ENCODE measurements at regions not wholly inside any gene's neighbourhood (a gene's known extent, or its start where the extent isn't known, plus 50 kb on each side); places are given as distances from the start of the nearest gene placed in this dataset.

DNA sequence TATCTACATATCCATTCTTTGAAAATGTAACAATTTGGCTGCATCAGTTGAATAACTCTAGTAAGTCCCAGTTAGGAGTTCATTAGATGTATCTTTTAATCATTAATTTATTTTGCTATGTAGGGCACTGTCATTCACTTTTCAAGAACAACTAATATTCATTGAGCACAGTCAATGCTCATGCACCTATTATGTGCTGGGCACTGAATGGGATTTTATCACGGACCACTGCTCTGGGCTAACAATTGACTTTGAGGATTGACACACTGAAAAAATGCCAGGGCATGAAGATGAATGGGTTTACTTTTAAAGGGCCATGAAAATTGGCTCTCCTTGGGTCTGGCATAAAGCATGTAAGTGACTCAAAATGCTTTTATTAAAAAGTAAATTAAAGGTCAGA lies 375.2 kb downstream of the PLPP3 start:
- TF ChIP-seq, protein P1, sequence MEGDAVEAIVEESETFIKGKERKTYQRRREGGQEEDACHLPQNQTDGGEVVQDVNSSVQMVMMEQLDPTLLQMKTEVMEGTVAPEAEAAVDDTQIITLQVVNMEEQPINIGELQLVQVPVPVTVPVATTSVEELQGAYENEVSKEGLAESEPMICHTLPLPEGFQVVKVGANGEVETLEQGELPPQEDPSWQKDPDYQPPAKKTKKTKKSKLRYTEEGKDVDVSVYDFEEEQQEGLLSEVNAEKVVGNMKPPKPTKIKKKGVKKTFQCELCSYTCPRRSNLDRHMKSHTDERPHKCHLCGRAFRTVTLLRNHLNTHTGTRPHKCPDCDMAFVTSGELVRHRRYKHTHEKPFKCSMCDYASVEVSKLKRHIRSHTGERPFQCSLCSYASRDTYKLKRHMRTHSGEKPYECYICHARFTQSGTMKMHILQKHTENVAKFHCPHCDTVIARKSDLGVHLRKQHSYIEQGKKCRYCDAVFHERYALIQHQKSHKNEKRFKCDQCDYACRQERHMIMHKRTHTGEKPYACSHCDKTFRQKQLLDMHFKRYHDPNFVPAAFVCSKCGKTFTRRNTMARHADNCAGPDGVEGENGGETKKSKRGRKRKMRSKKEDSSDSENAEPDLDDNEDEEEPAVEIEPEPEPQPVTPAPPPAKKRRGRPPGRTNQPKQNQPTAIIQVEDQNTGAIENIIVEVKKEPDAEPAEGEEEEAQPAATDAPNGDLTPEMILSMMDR (IDR thresholded peaks at IDR 0.05), result no peak
- TF ChIP-seq POLR2A (IDR thresholded peaks at IDR 0.05), result no peak

All from lower leg skin (tissue), 3 donors.